Spleen (tissue), 11 donors: ENCODE measurements at regions not wholly inside any gene's neighbourhood (a gene's known extent, or its start where the extent isn't known, plus 50 kb on each side); places are given as distances from the start of the nearest gene placed in this dataset.
A peak's percentile ranks its signal among the peaks of the same experiment; 100 is the strongest.

Source experiments
- DNase-seq: peaks from one replicate; pipeline ENCODE4 v3.0.0-alpha.2; 2020
- H3K27ac ChIP-seq, 8 donors: fragments of 200-600 bp; sonication (generic) in 7 of 8; 1 replicate in 4 of 8; 2 replicates in 4 of 8; pipeline versions ENCODE4 v1.5.0 to v1.8.0; 2016 to 2021; ENCODE audit warnings: inconsistent platforms in 4 of 8, mild to moderate bottlenecking in 4 of 8, moderate library complexity in 1 of 8
- H3K27me3 ChIP-seq, 7 donors: fragments of 200-600 bp; sonication (generic) in 6 of 7; replicated peaks in 1 of 7; 1 replicate in 4 of 7; 2 replicates in 3 of 7; pipeline versions ENCODE4 v1.5.0 to v1.8.0; 2016 to 2021; ENCODE audit warnings: inconsistent platforms in 3 of 7, mild to moderate bottlenecking in 1 of 7
- H3K36me3 ChIP-seq, 6 donors: fragments of 200-600 bp; sonication (generic) in 5 of 6; 1 replicate in 4 of 6; 2 replicates in 2 of 6; pipeline versions ENCODE4 v1.5.0 to v1.8.0; 2016 to 2021; ENCODE audit warnings: inconsistent platforms in 2 of 6
- H3K4me1 ChIP-seq, 6 donors: fragments of 200-600 bp; sonication (generic) in 5 of 6; 1 replicate in 3 of 6; 2 replicates in 3 of 6; pipeline versions ENCODE4 v1.5.0 to v1.8.0; 2016 to 2021; ENCODE audit warnings: inconsistent platforms in 3 of 6
- H3K4me3 ChIP-seq, 8 donors: fragments of 200-600 bp; sonication (generic) in 7 of 8; 1 replicate in 4 of 8; 2 replicates in 4 of 8; pipeline versions ENCODE4 v1.5.0 to v1.8.0; 2016 to 2021; ENCODE audit warnings: inconsistent platforms in 4 of 8, mild to moderate bottlenecking in 4 of 8, moderate library complexity in 2 of 8
- H3K9me3 ChIP-seq, 8 donors: fragments of 200-600 bp; sonication (generic) in 7 of 8; 1 replicate in 4 of 8; 2 replicates in 4 of 8; pipeline versions ENCODE4 v1.5.0 to v1.8.0; 2016 to 2021; ENCODE audit warnings: inconsistent platforms in 4 of 8
- CTCF ChIP-seq, 11 experiments: fragments of 200-600 bp in 7 of 11; fragments of 450-650 bp in 4 of 11; sonication (generic) in 4 of 11; IDR thresholded peaks in 8 of 11; conservative IDR thresholded peaks in 3 of 11; 1 replicate in 7 of 11; 2 replicates in 4 of 11; pipeline versions ENCODE4 v1.4.0 to v1.8.0; 2016 to 2021; ENCODE audit warnings: antibody characterized with exemption in 11 of 11, inconsistent platforms in 4 of 11, mild to moderate bottlenecking in 1 of 11
- POLR2A ChIP-seq, 3 donors: fragments of 450-650 bp; IDR thresholded peaks; one replicate each; pipeline ENCODE4 v1.5.1; 2017; ENCODE audit warnings: antibody characterized with exemption in 3 of 3, mild to moderate bottlenecking in 1 of 3
- POLR2AphosphoS5 ChIP-seq, 3 donors: sonication (generic); formaldehyde crosslinking; IDR thresholded peaks; one replicate each; pipeline ENCODE4 v1.5.1; 2017; ENCODE audit warnings: antibody characterized with exemption in 3 of 3
- WGBS, 5 donors: extraction: QIAGEN DNeasy Blood & Tissue Kit in 3 of 5; methylation state at CpG; one replicate each; pipeline versions ENCODE4 v1.1.5 to v1.1.7; 2013 to 2018; 5-methylcytosine and 5-hydroxymethylcytosine counted together
- intact Hi-C: fragments of 100-400 bp; cut with DNase I; formaldehyde crosslinking; loops from one replicate; pipeline ENCODE4 v1.15.0; 2023; ENCODE audit warnings: low total_unique reads
- donor health status: healthy with polysubstance abuse.
- donor health status: DM: no; HTN: no; CAD: no; lungs with moderate emphysema.
- donor health status: DM: no; HTN: no; CAD: no.
- donor health status: Bipolar disorder and iron deficiency.
- donor health status: healthy.
- donor health status: DM: no; HTN: no; CAD: no.
- donor health status: DM: yes; HTN: yes; CAD: no.

GRCh38 chr1:219463636-219464035 lies 149.3 kb downstream of the ZC3H11B start:
- Histone ChIP-seq H3K36me3 (no peaks in the 10 kb centered on the region), H3K4me1 (no peaks in the 10 kb centered on the region), H3K4me3 (no peak overlapping the region), H3K9me3 (no peaks in the 10 kb centered on the region), H3K27me3 (no peaks in the 10 kb centered on the region), H3K27ac (no peak overlapping the region)
- intact Hi-C loops, result no loop called here
- WGBS, 5 donors, result 67 to 90% (median 84%) methylated on average over 4 of the region's 4 CpGs
- no peak for DNase-seq
- no peak for TF ChIP-seq POLR2AphosphoS5 (IDR thresholded peaks at IDR 0.05)
- TF ChIP-seq CTCF (IDR thresholded peaks at IDR 0.05 in 8 of 11, conservative IDR thresholded peaks at IDR 0.05 in 3 of 11), result no peak
- no peak for TF ChIP-seq POLR2A (IDR thresholded peaks at IDR 0.05)

- no peaks in the 10 kb centered on the region for H3K9me3 ChIP-seq
- intact Hi-C loops, result no loop called here
- DNase-seq, result no peak
- H3K4me3 ChIP-seq, result no peak overlapping the region
- WGBS, 5 donors, result 74 to 84% (median 78%) methylated on average over 1 of the region's 1 CpG
- no peaks in the 10 kb centered on the region for H3K36me3 ChIP-seq
- H3K27ac ChIP-seq, result peak overlapping the region in 2 of 8 donors; percentile 65 to 70
- no peak for TF ChIP-seq POLR2A (IDR thresholded peaks at IDR 0.05)
- no peak for TF ChIP-seq POLR2AphosphoS5 (IDR thresholded peaks at IDR 0.05)
- no peak for TF ChIP-seq CTCF (IDR thresholded peaks at IDR 0.05 in 8 of 11, conservative IDR thresholded peaks at IDR 0.05 in 3 of 11)
- no peaks in the 10 kb centered on the region for H3K4me1 ChIP-seq
- H3K27me3 ChIP-seq, result no peaks in the 10 kb centered on the region
Observed at GRCh38 chr1:219461981-219462400, 150.9 kb downstream of the ZC3H11B start.

- peak overlapping the region in 4 of 8 donors; percentile 5 to 70 (median 58) for H3K27ac ChIP-seq
- TF ChIP-seq POLR2A (IDR thresholded peaks at IDR 0.05) (no peak), POLR2AphosphoS5 (IDR thresholded peaks at IDR 0.05) (no peak), CTCF (IDR thresholded peaks at IDR 0.05 in 8 of 11, conservative IDR thresholded peaks at IDR 0.05 in 3 of 11) (no peak)
- no peaks in the 10 kb centered on the region for H3K36me3 ChIP-seq
- no peaks in the 10 kb centered on the region for H3K27me3 ChIP-seq
- intact Hi-C loops, result no loop called here
- 38 to 56% (median 48%) methylated on average over 11 of the region's 11 CpGs for WGBS, 5 donors
- DNase-seq, result no peak
- H3K4me1 ChIP-seq, result no peaks in the 10 kb centered on the region
- no peaks in the 10 kb centered on the region for H3K9me3 ChIP-seq
- no peak overlapping the region for H3K4me3 ChIP-seq
Observed at GRCh38 chr1:219460896-219461815, 151.7 kb downstream of the ZC3H11B start.

DNA sequence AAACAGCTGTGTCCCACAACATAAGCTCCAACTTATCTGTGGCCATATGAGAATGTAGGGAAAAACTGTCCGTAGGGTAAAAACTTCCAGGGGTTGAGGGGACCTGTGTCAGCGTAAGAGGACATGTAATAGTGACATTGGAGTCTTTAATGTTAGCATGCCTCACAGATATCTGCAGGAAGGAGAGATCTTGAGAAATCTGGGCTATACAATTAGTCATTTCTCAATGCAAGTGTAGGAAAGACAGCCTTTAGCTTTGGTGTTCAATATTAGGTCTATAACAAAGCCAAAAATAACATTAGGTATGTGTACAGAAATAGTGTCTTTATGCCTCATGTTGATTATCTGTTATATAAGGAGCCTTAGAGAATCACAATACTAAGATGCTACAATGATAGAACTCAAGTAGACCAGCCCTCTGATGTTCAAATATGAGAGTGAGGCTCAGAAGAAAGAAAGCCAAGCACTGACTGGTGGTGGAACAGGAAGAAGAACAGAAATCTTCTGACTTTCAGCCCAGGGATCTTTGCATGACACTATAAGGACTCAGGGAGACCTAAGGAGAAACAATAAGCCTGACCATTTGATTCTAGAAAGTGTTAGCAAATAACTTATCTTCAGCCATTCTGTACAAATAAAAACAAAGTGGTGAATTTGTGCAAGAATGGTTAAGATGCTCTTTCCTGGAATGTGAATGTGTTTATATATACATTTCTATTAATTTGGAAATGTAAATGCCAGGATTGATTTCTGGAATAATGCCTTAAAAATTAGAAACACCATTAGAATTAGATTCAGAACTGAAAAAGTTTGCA lies 152.6 kb downstream of the ZC3H11B start:
- WGBS, 5 donors, result 80 to 91% (median 83%) methylated on average over 2 of the region's 2 CpGs
- Histone ChIP-seq H3K27me3 (no peaks in the 10 kb centered on the region), H3K9me3 (no peaks in the 10 kb centered on the region), H3K36me3 (no peaks in the 10 kb centered on the region), H3K27ac (peak overlapping the region in 4 of 8 donors; percentile 5 to 70 (median 58)), H3K4me3 (no peak overlapping the region), H3K4me1 (no peaks in the 10 kb centered on the region)
- intact Hi-C loops, result no loop called here
- no peak for TF ChIP-seq POLR2AphosphoS5 (IDR thresholded peaks at IDR 0.05)
- no peak for DNase-seq
